ENCODE measurements at regions not wholly inside any gene's neighbourhood (a gene's known extent, or its start where the extent isn't known, plus 50 kb on each side); places are given as distances from the start of the nearest gene placed in this dataset.

- Histone ChIP-seq H3K27me3 (no peaks in the 10 kb centered on the region), H3K9me3 (no peaks in the 10 kb centered on the region), H3K36me3 (no peaks in the 10 kb centered on the region), H3K4me3 (no peak overlapping the region), H3K27ac (no peak overlapping the region), H3K4me1 (no peaks in the 10 kb centered on the region)
- 33% methylated on average over 1 of the region's 1 CpG for WGBS (ENCODE audit: insufficient coverage, low coverage, low lambda C conversion rate, missing lambda C conversion rate)
- intact Hi-C loops (cut with DNase I), result no loop called here
- no peak for TF ChIP-seq POLR2A (IDR thresholded peaks at IDR 0.05)
- TF ChIP-seq CTCF (IDR thresholded peaks at IDR 0.05), result no peak
- DNase-seq, result no peak
- ATAC-seq, result no peak
Observed at GRCh38 chr13:78816154-78816553, 157.2 kb upstream of the OBI1 start.

- TF ChIP-seq POLR2A (IDR thresholded peaks at IDR 0.05) (no peak), CTCF (IDR thresholded peaks at IDR 0.05) (peak in 3 of 4 donors; percentile 21 to 36 (median 31))
- no peak for DNase-seq
- Histone ChIP-seq H3K27me3 (no peaks in the 10 kb centered on the region), H3K27ac (no peak overlapping the region), H3K9me3 (no peaks in the 10 kb centered on the region), H3K4me1 (no peaks in the 10 kb centered on the region), H3K4me3 (no peak overlapping the region), H3K36me3 (no peaks in the 10 kb centered on the region)
- intact Hi-C loops (cut with DNase I), result no loop called here
- WGBS (ENCODE audit: insufficient coverage, low coverage, low lambda C conversion rate, missing lambda C conversion rate), result 47% methylated on average over 4 of the region's 4 CpGs
- ATAC-seq, result peak in 1 of 4 donors; percentile 24
Observed at GRCh38 chr13:78806457-78806856, 147.5 kb upstream of the OBI1 start.

GRCh38 chr13:78802912-78803311 is 144.0 kb upstream of the OBI1 start:
- Histone ChIP-seq H3K36me3 (no peaks in the 10 kb centered on the region), H3K9me3 (no peaks in the 10 kb centered on the region), H3K27me3 (no peaks in the 10 kb centered on the region), H3K27ac (no peak overlapping the region), H3K4me3 (no peak overlapping the region), H3K4me1 (no peaks in the 10 kb centered on the region)
- intact Hi-C loops (cut with DNase I), result no loop called here
- ATAC-seq, result no peak
- TF ChIP-seq CTCF (IDR thresholded peaks at IDR 0.05), result no peak
- no peak for TF ChIP-seq POLR2A (IDR thresholded peaks at IDR 0.05)
- no peak for DNase-seq

- Histone ChIP-seq H3K4me1 (no peaks in the 10 kb centered on the region), H3K27me3 (no peaks in the 10 kb centered on the region), H3K4me3 (no peak overlapping the region), H3K27ac (no peak overlapping the region), H3K36me3 (no peaks in the 10 kb centered on the region), H3K9me3 (no peaks in the 10 kb centered on the region)
- DNase-seq (peak in 1 of 3 donors; percentile 19), ATAC-seq (no peak)
- intact Hi-C loops (cut with DNase I), result no loop called here
- 17% methylated on average over 8 of the region's 8 CpGs for WGBS (ENCODE audit: insufficient coverage, low coverage, low lambda C conversion rate, missing lambda C conversion rate)
- TF ChIP-seq CTCF (IDR thresholded peaks at IDR 0.05) (no peak), POLR2A (IDR thresholded peaks at IDR 0.05) (no peak)
Observed at GRCh38 chr13:78787190-78787589, 128.2 kb upstream of the OBI1 start.

- intact Hi-C loops (cut with DNase I), result no loop called here
- H3K4me3 ChIP-seq, result no peak overlapping the region
- no peak overlapping the region for H3K27ac ChIP-seq
- ATAC-seq (no peak), DNase-seq (no peak)
- H3K9me3 ChIP-seq, result no peaks in the 10 kb centered on the region
- no peaks in the 10 kb centered on the region for H3K27me3 ChIP-seq
- no peaks in the 10 kb centered on the region for H3K36me3 ChIP-seq
- TF ChIP-seq CTCF (IDR thresholded peaks at IDR 0.05), result no peak
- no peak for TF ChIP-seq POLR2A (IDR thresholded peaks at IDR 0.05)
- 26% methylated on average over 1 of the region's 1 CpG for WGBS (ENCODE audit: insufficient coverage, low coverage, low lambda C conversion rate, missing lambda C conversion rate)
- H3K4me1 ChIP-seq, result no peaks in the 10 kb centered on the region
Observed at GRCh38 chr13:78786459-78786858, 127.5 kb upstream of the OBI1 start.
